MCF 10A (cell line): ENCODE measurements at regions not wholly inside any gene's neighbourhood (a gene's known extent, or its start where the extent isn't known, plus 50 kb on each side); places are given as distances from the start of the nearest gene placed in this dataset.

Experiments
- BruUV-seq: library from RNA; stranded (reverse); fragments of 400-500 nt; replicated peaks from 2 replicates; lab custom pipeline; 2021; lab: Mats Ljungman, UMichigan
- CTCF ChIA-PET: fragments of 300-600 bp; sonication (Branson Sonifier 250); formaldehyde crosslinking; extraction: SDS; loops from one replicate; lab custom pipeline; 2021; ENCODE audit warnings: antibody characterized with exemption, inconsistent platforms; lab: Yijun Ruan, JAX
- POLR2A ChIA-PET: fragments of 300-600, 350-650 bp; sonication (Branson Sonifier 250); formaldehyde crosslinking; extraction: SDS; loops from one replicate; lab custom pipeline; 2020; ENCODE audit warnings: antibody characterized with exemption, inconsistent platforms; lab: Yijun Ruan, JAX
- DNase-seq: peaks from one replicate; pipeline ENCODE4 v3.0.0-alpha.2; 2018; ENCODE audit not compliant: unreplicated experiment
- H3K27ac Mint-ChIP-seq: one replicate; pipeline ENCODE4 v1.8.0; 2022; ENCODE audit warnings: mild to moderate bottlenecking, low read depth, mixed read lengths; ENCODE audit not compliant: unreplicated experiment
- H3K27me3 Mint-ChIP-seq: one replicate; pipeline ENCODE4 v1.8.0; 2022; ENCODE audit warnings: mixed read lengths; ENCODE audit not compliant: insufficient read depth, unreplicated experiment
- H3K36me3 Mint-ChIP-seq: one replicate; pipeline ENCODE4 v1.8.0; 2022; ENCODE audit warnings: mild to moderate bottlenecking, moderate library complexity, mixed read lengths; ENCODE audit not compliant: insufficient read depth, unreplicated experiment
- H3K4me1 Mint-ChIP-seq: one replicate; pipeline ENCODE4 v1.8.0; 2022; ENCODE audit warnings: mixed read lengths; ENCODE audit not compliant: insufficient read depth, unreplicated experiment
- H3K4me3 Mint-ChIP-seq: one replicate; pipeline ENCODE4 v1.8.0; 2022; ENCODE audit warnings: mild to moderate bottlenecking, moderate library complexity, mixed read lengths; ENCODE audit not compliant: unreplicated experiment
- H3K9me3 Mint-ChIP-seq: one replicate; pipeline ENCODE4 v1.8.0; 2022; ENCODE audit warnings: mixed read lengths; ENCODE audit not compliant: unreplicated experiment
- CTCF ChIP-seq: fragments of 200-600 bp; IDR thresholded peaks from one replicate; pipeline ENCODE4 v1.8.0; 2022; ENCODE audit warnings: antibody characterized with exemption, mild to moderate bottlenecking; ENCODE audit not compliant: unreplicated experiment
- intact Hi-C: fragments of 100-400 bp; cut with micrococcal nuclease; formaldehyde crosslinking; loops from 2 replicates; pipeline ENCODE4 v1.14.1; 2022

GRCh38 chr4:123976819-123977218 is 580.2 kb downstream of the SPRY1 start:
- Mint-ChIP-seq H3K27ac (no peak overlapping the region), H3K36me3 (no peaks in the 10 kb centered on the region), H3K9me3 (no peaks in the 10 kb centered on the region), H3K27me3 (no peaks in the 10 kb centered on the region), H3K4me3 (no peak overlapping the region), H3K4me1 (peaks cover 6% of the 10 kb centered on the region)
- TF ChIP-seq CTCF, result no peak
- intact Hi-C loops, result no loop called here
- POLR2A ChIA-PET, result interaction anchor here (0.7 to 1.0 kb wide), 2 partner anchors 9 to 25 kb away, joined by 3 to 5 read pairs; no protein-coding TSS in a partner anchor
- CTCF ChIA-PET, result interaction anchor here (0.5 to 0.7 kb wide), 3 partner anchors 13 to 161 kb away, joined by 3 to 5 read pairs (median 3); no protein-coding TSS in a partner anchor
- no peak for DNase-seq
- BruUV-seq, result no TSS peak

- H3K4me3 Mint-ChIP-seq, result no peak overlapping the region
- no peak overlapping the region for H3K27ac Mint-ChIP-seq
- POLR2A ChIA-PET, result interaction anchor here (0.7 to 1.0 kb wide), 2 partner anchors 10 to 25 kb away, joined by 3 to 5 read pairs; no protein-coding TSS in a partner anchor
- DNase-seq, result no peak
- intact Hi-C loops, result no loop called here
- CTCF ChIA-PET, result no interaction called here
- peaks cover 6% of the 10 kb centered on the region for H3K4me1 Mint-ChIP-seq
- no peak for TF ChIP-seq CTCF
- no peaks in the 10 kb centered on the region for H3K27me3 Mint-ChIP-seq
- no peaks in the 10 kb centered on the region for H3K9me3 Mint-ChIP-seq
- no peaks in the 10 kb centered on the region for H3K36me3 Mint-ChIP-seq
- BruUV-seq, result no TSS peak
These were observed 581.1 kb downstream of the SPRY1 start for GRCh38 chr4:123977641-123978081.

- Mint-ChIP-seq H3K27me3 (no peaks in the 10 kb centered on the region), H3K4me3 (no peak overlapping the region), H3K27ac (no peak overlapping the region), H3K36me3 (no peaks in the 10 kb centered on the region), H3K9me3 (no peaks in the 10 kb centered on the region), H3K4me1 (peaks cover 6% of the 10 kb centered on the region)
- BruUV-seq, result no TSS peak
- intact Hi-C loops, result no loop called here
- ChIA-PET CTCF (no interaction called here), POLR2A (no interaction called here)
- DNase-seq, result no peak
- no peak for TF ChIP-seq CTCF
These were observed 582.0 kb downstream of the SPRY1 start for GRCh38 chr4:123978637-123979036.

- Mint-ChIP-seq H3K4me3 (no peak overlapping the region), H3K27ac (no peak overlapping the region), H3K27me3 (no peaks in the 10 kb centered on the region), H3K36me3 (no peaks in the 10 kb centered on the region), H3K4me1 (peaks cover 6% of the 10 kb centered on the region), H3K9me3 (no peaks in the 10 kb centered on the region)
- no peak for DNase-seq
- BruUV-seq, result no TSS peak
- ChIA-PET CTCF (no interaction called here), POLR2A (no interaction called here)
- TF ChIP-seq CTCF, result no peak
- intact Hi-C loops, result no loop called here
These were observed 584.2 kb downstream of the SPRY1 start for GRCh38 chr4:123980736-123981300.
